ENCODE measurements at regions not wholly inside any gene's neighbourhood (a gene's known extent, or its start where the extent isn't known, plus 50 kb on each side); places are given as distances from the start of the nearest gene placed in this dataset.

- TF ChIP-seq CTCF (IDR thresholded peaks at IDR 0.05) = no peak
- TF ChIP-seq POLR2AphosphoS5 (IDR thresholded peaks at IDR 0.05; ENCODE audit: low read depth, low read length) = no peak
- TF ChIP-seq TCF7L2 (IDR thresholded peaks at IDR 0.05; ENCODE audit: low read depth, low read length) = no peak
Observed at GRCh38 chr14:42719391-42719790, 1112.7 kb downstream of the LRFN5 start.

Measured in Panc1 (cell line).